GM12878 (cell line): ENCODE measurements at regions not wholly inside any gene's neighbourhood (a gene's known extent, or its start where the extent isn't known, plus 50 kb on each side); places are given as distances from the start of the nearest gene placed in this dataset.

Experiments
- BHLHE40 ChIP-seq, 2 experiments: fragments of 450-650 bp in 1 of 2; IDR thresholded peaks; 2 replicates each; pipeline ENCODE4 v1.6.1; 2011 to 2017; ENCODE audit warnings: low read depth in 2 of 2, borderline replicate concordance in 1 of 2, improper control_type of control experiment in 1 of 2, low read length in 1 of 2, mild to moderate bottlenecking in 1 of 2
- CTCF ChIP-seq, 3 experiments: IDR thresholded peaks in 2 of 3; conservative IDR thresholded peaks in 1 of 3; 2 replicates each; pipeline ENCODE4 v1.5.1; 2011; ENCODE audit warnings: low read depth in 3 of 3, low read length in 3 of 3, mild to moderate bottlenecking in 3 of 3, control low read depth in 2 of 3, moderate library complexity in 2 of 3, inconsistent platforms in 1 of 3, mixed read lengths in 1 of 3; ENCODE audit not compliant: control insufficient read depth in 2 of 3, insufficient read depth in 1 of 3; ENCODE audit errors: extremely low read depth in 1 of 3
- MAX ChIP-seq: IDR thresholded peaks from 2 replicates; pipeline ENCODE4 v1.6.1; 2012; ENCODE audit warnings: low read depth, low read length, improper control_type of control experiment
- NFIC ChIP-seq: IDR thresholded peaks from 2 replicates; pipeline ENCODE4 v1.6.1; 2012; ENCODE audit warnings: low read depth, mild to moderate bottlenecking, inconsistent platforms, low read length, moderate library complexity
- SMC3 ChIP-seq: IDR thresholded peaks from 2 replicates; pipeline ENCODE4 v1.6.1; 2011; ENCODE audit warnings: low read length, improper control_type of control experiment, borderline replicate concordance
- TAF1 ChIP-seq: IDR thresholded peaks from 2 replicates; pipeline ENCODE4 v1.6.1; 2011; ENCODE audit warnings: mild to moderate bottlenecking, low read depth, low read length, borderline replicate concordance
- ZNF274 ChIP-seq: IDR thresholded peaks from one replicate; pipeline ENCODE4 v1.8.0; 2011; ENCODE audit not compliant: insufficient read length, insufficient read depth

- TF ChIP-seq BHLHE40 (IDR thresholded peaks at IDR 0.05; ENCODE audit: borderline replicate concordance in 1 of 2, low read depth in 2 of 2, low read length in 1 of 2) (no peak), TAF1 (no peak), CTCF (IDR thresholded peaks at IDR 0.05 in 2 of 3, conservative IDR thresholded peaks at IDR 0.05 in 1 of 3; ENCODE audit: control insufficient read depth in 2 of 3, extremely low read depth in 1 of 3, insufficient read depth in 1 of 3, low read depth in 3 of 3, low read length in 3 of 3) (no peak), NFIC (no peak), MAX (no peak), ZNF274 (no peak), SMC3 (no peak)
Measured at GRCh38 chr10:83357004-83357403, 782.3 kb upstream of the GHITM start.
